Pancreas (tissue), 10 donors: ENCODE measurements at regions not wholly inside any gene's neighbourhood (a gene's known extent, or its start where the extent isn't known, plus 50 kb on each side); places are given as distances from the start of the nearest gene placed in this dataset.

Experiments
- ATAC-seq, 4 donors: fragments of 200-7000 bp; cut with Tn5 transposase; one replicate each; pipeline versions ENCODE4 v1.8.0 to v1.9.1; 2020; ENCODE audit warnings: mild to moderate bottlenecking in 4 of 4, moderate library complexity in 4 of 4
- DNase-seq, 6 donors: peaks; one replicate each; pipeline ENCODE4 v3.0.0-alpha.2; 2020
- FAIRE-seq: peaks from 2 replicates; lab custom pipeline; 2012; peaks lifted over from hg19 to GRCh38; lab: Jason Lieb, UNC
- H3K27ac ChIP-seq, 4 donors: fragments of 200-600 bp; sonication (generic); 1 replicate in 3 of 4; 2 replicates in 1 of 4; pipeline versions ENCODE4 v1.5.0 to v1.8.0; 2020
- H3K27me3 ChIP-seq, 4 donors: fragments of 200-600 bp; one replicate each; pipeline ENCODE4 v1.8.0; 2021
- H3K36me3 ChIP-seq, 3 donors: fragments of 200-600 bp; sonication (generic) in 1 of 3; one replicate each; pipeline versions ENCODE4 v1.5.0 to v1.8.0; 2020 to 2021
- H3K4me1 ChIP-seq, 3 donors: fragments of 200-600 bp; one replicate each; pipeline ENCODE4 v1.8.0; 2021
- H3K4me3 ChIP-seq, 4 donors: fragments of 200-600 bp; sonication (generic) in 2 of 4; one replicate each; pipeline versions ENCODE4 v1.5.0 to v1.8.0; 2020 to 2021
- H3K9me3 ChIP-seq, 4 donors: fragments of 200-600 bp; one replicate each; pipeline ENCODE4 v1.8.0; 2021
- CTCF ChIP-seq, 4 donors: fragments of 200-600 bp; sonication (generic) in 3 of 4; IDR thresholded peaks; one replicate each; pipeline versions ENCODE4 v1.5.0 to v1.8.0; 2021; ENCODE audit warnings: antibody characterized with exemption in 4 of 4
- WGBS, 2 donors: extraction: QIAGEN DNeasy Blood & Tissue Kit; methylation state at CpG; one replicate each; pipeline ENCODE4 v1.1.7; 2013; 5-methylcytosine and 5-hydroxymethylcytosine counted together
- intact Hi-C, 3 donors: fragments of 100-400 bp; cut with DNase I; formaldehyde crosslinking; loops; one replicate each; pipeline versions ENCODE4 v1.11.1 to v1.14.2; 2022
- donor health status: healthy with polysubstance abuse.
- donor health status: DM: no; HTN: no; CAD: no; lungs with moderate emphysema.
- donor health status: DM: no; HTN: no; CAD: no.
- donor health status: control.
- donor health status: control.
- donor health status: Bipolar disorder and iron deficiency.
- donor health status: DM: yes; HTN: yes; CAD: no.
- donor health status: DM: no; HTN: no; CAD: no.
- donor health status: DM: no; HTN: no; CAD: no.
- donor health status: DM: yes; HTN: yes; CAD: no.

GRCh38 chr3:53975382-53975781 lies 83.7 kb upstream of the SELENOK start:
- no peak for ATAC-seq
- DNase-seq, result no peak
- no peak overlapping the region for H3K4me3 ChIP-seq
- no peak for FAIRE-seq
- intact Hi-C loops, result no loop called here
- 70 to 76% methylated on average over 2 of the region's 2 CpGs for WGBS, 2 donors
- no peaks in the 10 kb centered on the region for H3K4me1 ChIP-seq
- H3K27me3 ChIP-seq, result no peaks in the 10 kb centered on the region
- TF ChIP-seq CTCF (IDR thresholded peaks at IDR 0.05), result no peak
- no peak overlapping the region for H3K27ac ChIP-seq
- H3K9me3 ChIP-seq, result no peaks in the 10 kb centered on the region
- no peaks in the 10 kb centered on the region for H3K36me3 ChIP-seq

- no peaks in the 10 kb centered on the region for H3K27me3 ChIP-seq
- H3K4me1 ChIP-seq, result no peaks in the 10 kb centered on the region
- intact Hi-C loops, result no loop called here
- no peaks in the 10 kb centered on the region for H3K36me3 ChIP-seq
- FAIRE-seq (no peak), ATAC-seq (no peak), DNase-seq (no peak)
- TF ChIP-seq CTCF (IDR thresholded peaks at IDR 0.05), result no peak
- no peaks in the 10 kb centered on the region for H3K9me3 ChIP-seq
- no peak overlapping the region for H3K27ac ChIP-seq
- H3K4me3 ChIP-seq, result no peak overlapping the region
- WGBS, 2 donors, result 42 to 45% methylated on average over 2 of the region's 2 CpGs
Observed at GRCh38 chr3:53974324-53974723, 82.7 kb upstream of the SELENOK start.

- FAIRE-seq (no peak), DNase-seq (no peak), ATAC-seq (no peak)
- TF ChIP-seq CTCF (IDR thresholded peaks at IDR 0.05), result no peak
- Histone ChIP-seq H3K4me1 (no peaks in the 10 kb centered on the region), H3K4me3 (no peak overlapping the region), H3K9me3 (no peaks in the 10 kb centered on the region), H3K36me3 (no peaks in the 10 kb centered on the region), H3K27ac (no peak overlapping the region), H3K27me3 (no peaks in the 10 kb centered on the region)
- intact Hi-C loops, result no loop called here
- WGBS, 2 donors, result 68 to 72% methylated on average over 4 of the region's 4 CpGs
Observed at GRCh38 chr3:53973905-53974304, 82.2 kb upstream of the SELENOK start.

GRCh38 chr3:53970661-53971060 lies 79.0 kb upstream of the SELENOK start:
- TF ChIP-seq CTCF (IDR thresholded peaks at IDR 0.05), result no peak
- Histone ChIP-seq H3K9me3 (no peaks in the 10 kb centered on the region), H3K36me3 (no peaks in the 10 kb centered on the region), H3K27me3 (no peaks in the 10 kb centered on the region), H3K4me1 (no peaks in the 10 kb centered on the region), H3K4me3 (no peak overlapping the region), H3K27ac (no peak overlapping the region)
- intact Hi-C loops, result no loop called here
- FAIRE-seq, result no peak
- WGBS, 2 donors, result 31 to 32% methylated on average over 3 of the region's 3 CpGs
- no peak for ATAC-seq
- no peak for DNase-seq

- no peak for TF ChIP-seq CTCF (IDR thresholded peaks at IDR 0.05)
- no peaks in the 10 kb centered on the region for H3K27me3 ChIP-seq
- H3K4me3 ChIP-seq, result no peak overlapping the region
- no peaks in the 10 kb centered on the region for H3K36me3 ChIP-seq
- H3K27ac ChIP-seq, result no peak overlapping the region
- DNase-seq (no peak), FAIRE-seq (no peak), ATAC-seq (no peak)
- WGBS, 2 donors, result 78 to 82% methylated on average over 7 of the region's 7 CpGs
- H3K9me3 ChIP-seq, result no peaks in the 10 kb centered on the region
- intact Hi-C loops, result no loop called here
- no peaks in the 10 kb centered on the region for H3K4me1 ChIP-seq
Observed at GRCh38 chr3:53969086-53969485, 77.4 kb upstream of the SELENOK start.
